SK-MEL-5 (cell line): ENCODE measurements at regions not wholly inside any gene's neighbourhood (a gene's known extent, or its start where the extent isn't known, plus 50 kb on each side); places are given as distances from the start of the nearest gene placed in this dataset.
"Not testable (repeated sequence)": the region's sequence is repeated elsewhere in the genome, so short reads cannot be mapped to it uniquely, and the experiment has no call there.

ENCODE experiments used
- DNase-seq: peaks from one replicate; pipeline ENCODE4 v3.0.0-alpha.2; 2016; ENCODE audit warnings: low read depth, low spot score
- in situ Hi-C: cut with HindIII; loops from 2 replicates; pipeline ENCODE4 v1.10.0; 2016; ENCODE audit warnings: low sequenced_read_pairs, high pct_unique_total_duplicates, low pct_unique_long_range_greater_than_20kb

GRCh38 chr4:181078196-181078595 lies 1165.0 kb upstream of the TENM3 start:
- no peak for DNase-seq
- in situ Hi-C loops: no loop called here

DNA sequence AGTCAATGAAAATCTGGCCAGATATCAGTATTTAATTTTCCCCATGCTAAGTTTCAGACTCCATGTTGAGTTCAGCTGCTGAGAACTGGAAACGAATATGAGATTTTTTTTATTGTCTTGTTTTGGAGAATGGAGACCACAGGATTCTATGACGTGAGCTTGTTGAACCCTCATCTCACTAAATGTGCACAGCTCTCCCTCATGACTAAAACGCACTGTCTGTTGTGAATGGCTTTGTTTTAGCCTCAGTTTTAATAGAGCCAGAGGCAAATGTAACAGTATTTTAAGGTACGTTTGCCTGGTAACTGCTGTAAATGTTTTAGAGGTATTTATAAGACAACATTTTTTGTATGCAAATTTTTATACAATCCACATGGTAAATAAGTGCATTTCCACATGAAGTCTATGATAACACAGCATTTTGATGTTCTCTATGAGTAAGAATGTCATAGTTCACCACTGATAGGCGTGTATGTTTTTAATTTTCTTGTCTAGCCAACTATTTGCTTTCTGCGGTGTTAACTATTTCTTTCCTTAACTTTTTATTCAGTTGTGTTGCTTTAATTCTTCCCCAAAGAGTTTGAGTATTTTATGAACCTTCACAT lies 1159.3 kb upstream of the TENM3 start:
- in situ Hi-C loops: no loop called here
- DNase-seq: peak; percentile 46

- no peak for DNase-seq
- in situ Hi-C loops: no loop called here
Measured at GRCh38 chr4:181085557-181085956, 1157.6 kb upstream of the TENM3 start.

GRCh38 chr4:181105487-181105886 lies 1137.7 kb upstream of the TENM3 start:
- in situ Hi-C loops: no loop called here
- no peak for DNase-seq

DNA sequence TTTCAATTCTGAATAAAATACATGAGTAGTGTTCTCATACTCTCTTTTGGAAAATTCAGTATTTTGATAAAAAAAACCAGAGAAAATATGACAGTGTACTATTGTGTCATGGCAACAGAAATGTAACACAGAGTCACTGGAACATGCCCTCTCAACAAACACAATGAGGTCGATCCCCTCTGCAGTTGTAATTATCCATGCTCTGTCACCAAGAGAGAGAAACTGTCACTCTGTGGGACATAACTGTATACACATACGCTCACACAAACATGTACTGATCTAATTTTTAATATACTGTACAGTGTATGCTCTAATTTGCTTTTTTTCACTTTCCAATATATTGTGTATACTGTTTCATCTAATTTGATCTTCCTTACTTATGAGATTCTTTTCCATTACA lies 1136.8 kb upstream of the TENM3 start:
- in situ Hi-C loops: no loop called here
- no peak for DNase-seq

DNA sequence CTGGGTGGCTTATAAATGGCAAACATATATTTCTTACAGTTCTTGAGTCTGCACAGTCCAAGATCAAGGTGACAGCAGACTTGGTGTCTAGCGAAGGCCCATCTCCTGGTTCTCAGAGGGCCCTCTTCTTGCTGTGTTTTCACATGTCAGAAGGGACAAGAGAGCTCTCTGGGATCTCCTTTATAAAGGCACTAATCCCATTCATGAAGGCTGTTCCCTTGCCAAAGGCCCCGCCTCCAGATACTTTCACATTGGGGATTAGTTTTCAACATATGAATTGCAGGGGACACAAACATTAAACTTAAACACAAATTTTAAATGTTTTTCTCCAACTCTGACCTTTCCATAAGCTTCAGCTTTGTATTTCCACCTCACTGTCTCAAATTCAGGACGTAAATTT lies 1135.0 kb upstream of the TENM3 start:
- DNase-seq: no peak
- in situ Hi-C loops: no loop called here

DNA sequence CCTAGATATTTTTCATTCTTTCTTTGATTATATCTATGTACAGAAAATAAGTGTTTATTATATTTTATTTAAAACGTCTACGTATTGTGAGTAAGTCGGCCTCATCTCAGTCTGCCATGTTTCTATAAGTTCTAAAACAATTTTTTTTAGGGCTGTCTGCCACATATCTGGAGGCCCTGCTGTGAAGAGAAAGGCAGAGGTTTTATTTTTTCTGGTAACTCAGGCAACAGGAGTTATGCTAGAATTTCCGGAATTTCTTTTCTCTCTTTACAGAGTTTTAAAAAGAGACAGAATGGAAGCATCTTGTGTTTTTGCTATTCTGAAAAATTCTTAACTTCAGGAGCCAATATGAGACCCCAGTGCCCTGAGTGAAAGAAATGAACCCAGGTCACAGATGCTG lies 1124.0 kb upstream of the TENM3 start:
- in situ Hi-C loops: no loop called here
- DNase-seq: no peak

DNA sequence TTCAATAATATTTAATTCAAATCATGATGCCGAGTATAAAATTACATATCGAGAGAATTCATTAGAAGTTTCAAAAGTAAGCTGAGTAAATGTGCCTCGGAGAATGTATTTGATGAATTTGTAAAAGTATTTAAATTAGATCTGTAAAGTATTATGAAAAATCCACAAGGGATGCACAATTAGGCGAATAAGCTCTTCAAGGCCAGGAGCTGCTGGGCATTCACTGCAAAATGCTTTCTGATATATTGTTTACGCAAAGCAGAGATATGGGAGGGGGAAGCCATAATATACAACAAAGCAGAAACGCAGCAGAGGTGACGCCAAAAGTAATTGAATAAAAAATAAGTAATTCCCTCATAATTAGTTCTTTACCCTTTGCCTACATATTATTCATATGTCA lies 1121.5 kb upstream of the TENM3 start:
- DNase-seq: no peak
- in situ Hi-C loops: no loop called here

DNA sequence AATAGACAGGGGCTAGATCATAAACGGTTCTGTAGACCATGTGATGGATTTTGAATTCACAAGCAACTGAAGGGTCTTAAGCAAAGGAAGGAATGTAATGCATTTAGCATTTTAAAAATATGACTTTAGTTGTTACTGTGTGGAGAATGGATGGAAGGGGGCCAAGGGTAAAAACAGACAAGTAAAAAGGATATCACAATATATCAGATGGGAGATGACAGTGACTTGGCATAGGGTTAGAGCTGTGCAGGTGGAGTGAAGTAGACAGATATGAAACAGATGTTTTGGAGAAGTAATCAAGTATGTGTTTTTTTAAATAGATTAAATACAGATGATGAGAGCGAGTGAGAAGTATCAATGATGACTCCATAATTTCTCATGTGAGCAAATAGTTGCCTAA lies 1116.0 kb upstream of the TENM3 start:
- no peak for DNase-seq
- in situ Hi-C loops: no loop called here

DNA sequence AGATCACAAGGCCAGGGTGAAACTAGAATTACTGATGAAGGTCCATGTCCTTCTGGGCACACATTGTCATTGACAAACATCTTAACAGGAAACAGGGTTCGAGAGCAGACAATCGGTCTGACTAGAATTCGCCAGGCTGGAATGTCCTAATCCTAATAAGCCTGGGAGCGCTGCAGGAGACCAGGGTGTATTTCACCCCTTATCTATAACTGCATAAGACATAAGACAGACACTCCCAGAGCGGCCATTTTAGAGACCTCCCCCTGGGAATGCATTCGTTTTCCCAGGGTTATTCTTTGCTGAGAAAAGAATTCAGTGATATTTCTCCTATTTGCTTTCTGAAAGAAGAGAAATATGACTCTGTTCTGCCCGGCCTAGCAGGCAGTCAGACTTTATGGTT lies 1112.9 kb upstream of the TENM3 start:
- in situ Hi-C loops, DNase-seq: not testable (repeated sequence)

DNA sequence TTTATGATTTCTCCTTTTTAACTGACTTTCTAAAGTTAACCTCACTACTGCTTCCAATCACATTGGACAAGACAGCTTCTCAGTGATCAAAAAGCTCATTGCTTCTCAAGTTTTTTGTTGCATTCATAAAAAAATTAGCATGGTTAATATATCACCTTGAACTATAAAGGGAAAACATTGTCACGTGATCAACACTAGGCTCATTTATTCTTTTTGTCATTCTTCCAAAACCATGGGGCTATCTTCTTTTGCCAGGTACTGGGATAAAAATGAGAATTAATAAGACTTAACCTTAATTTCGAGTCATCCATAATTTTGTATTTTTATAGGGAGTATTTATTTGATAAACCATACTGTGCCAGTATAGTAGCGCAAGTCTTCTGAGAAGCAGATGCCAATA lies 1105.9 kb upstream of the TENM3 start:
- in situ Hi-C loops: no loop called here
- no peak for DNase-seq

- DNase-seq: no peak
- in situ Hi-C loops: no loop called here
Measured at GRCh38 chr4:181138116-181138515, 1105.1 kb upstream of the TENM3 start.

DNA sequence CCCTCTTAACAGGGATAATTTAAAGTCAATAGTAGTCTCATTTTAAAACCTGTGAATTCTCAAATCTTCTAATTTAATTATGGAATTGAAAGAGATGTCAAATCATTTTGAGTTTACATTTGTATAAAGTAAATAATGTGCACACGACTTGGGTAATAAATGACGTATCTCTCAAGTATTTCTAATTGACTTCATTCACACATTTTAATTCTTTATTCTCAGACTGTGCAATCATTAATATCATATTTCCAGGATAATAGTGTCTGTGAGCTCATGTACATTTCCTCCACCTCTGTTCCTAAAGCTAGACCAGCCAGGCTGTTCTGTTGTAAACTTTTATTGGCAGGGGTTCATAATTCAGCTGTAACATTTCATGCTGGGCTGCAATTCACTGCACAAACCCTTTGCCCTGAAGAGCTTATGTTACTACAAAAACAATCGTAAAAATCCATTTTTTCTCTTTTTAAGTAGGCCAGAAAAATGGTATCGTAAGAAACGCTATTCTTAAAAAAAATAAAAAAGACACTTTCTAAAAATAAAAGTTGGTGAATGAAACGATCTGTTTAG lies 1103.1 kb upstream of the TENM3 start:
- no peak for DNase-seq
- in situ Hi-C loops: no loop called here

DNA sequence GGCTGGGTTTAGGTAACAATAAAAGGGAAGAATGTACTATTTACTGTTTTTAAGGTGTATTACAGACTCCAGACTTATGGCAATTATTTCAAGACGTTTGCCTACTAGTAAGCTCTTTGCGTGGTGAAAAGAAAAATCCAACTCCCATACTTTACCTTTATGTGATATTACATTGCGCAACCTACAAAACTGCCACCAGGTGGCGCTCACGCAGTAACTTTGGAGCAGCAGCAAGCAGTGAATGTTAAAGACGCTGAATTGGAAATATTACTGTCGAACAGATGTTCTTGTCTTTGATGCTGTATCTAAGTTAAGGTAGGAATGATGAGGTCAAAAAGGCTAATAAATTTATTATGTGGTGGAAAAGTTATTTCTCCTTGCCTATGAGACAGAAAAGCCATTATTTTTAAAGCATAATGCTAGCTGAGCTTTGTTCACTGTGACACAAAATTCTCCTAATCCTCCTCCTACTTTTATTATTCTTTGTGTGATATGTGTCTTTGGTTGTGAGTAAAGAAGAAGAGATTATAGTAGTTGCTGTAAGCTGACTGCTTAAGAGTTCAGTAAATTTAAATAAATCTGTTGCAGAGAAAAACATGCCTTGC lies 1099.8 kb upstream of the TENM3 start:
- in situ Hi-C loops: no loop called here
- DNase-seq: peak; percentile 80

DNA sequence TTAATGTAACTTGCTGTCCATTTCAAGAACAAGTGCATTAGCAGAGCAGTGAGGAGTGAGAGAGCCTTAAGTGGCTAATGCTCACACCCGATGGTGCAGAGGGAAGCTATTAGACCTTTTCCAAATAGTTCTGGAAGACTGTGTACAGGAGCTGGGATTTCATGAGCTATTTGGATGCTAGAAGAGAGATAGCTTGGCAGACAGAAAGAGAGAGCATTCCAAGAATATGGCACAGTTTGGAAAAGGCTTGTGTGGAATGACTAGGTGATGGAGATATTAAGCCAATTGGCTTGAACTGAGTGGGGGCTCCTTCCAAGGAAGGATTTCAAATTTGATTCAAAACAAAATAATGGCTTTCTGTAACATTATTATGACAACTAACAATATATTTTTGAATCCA lies 1097.2 kb upstream of the TENM3 start:
- in situ Hi-C loops: no loop called here
- no peak for DNase-seq

DNA sequence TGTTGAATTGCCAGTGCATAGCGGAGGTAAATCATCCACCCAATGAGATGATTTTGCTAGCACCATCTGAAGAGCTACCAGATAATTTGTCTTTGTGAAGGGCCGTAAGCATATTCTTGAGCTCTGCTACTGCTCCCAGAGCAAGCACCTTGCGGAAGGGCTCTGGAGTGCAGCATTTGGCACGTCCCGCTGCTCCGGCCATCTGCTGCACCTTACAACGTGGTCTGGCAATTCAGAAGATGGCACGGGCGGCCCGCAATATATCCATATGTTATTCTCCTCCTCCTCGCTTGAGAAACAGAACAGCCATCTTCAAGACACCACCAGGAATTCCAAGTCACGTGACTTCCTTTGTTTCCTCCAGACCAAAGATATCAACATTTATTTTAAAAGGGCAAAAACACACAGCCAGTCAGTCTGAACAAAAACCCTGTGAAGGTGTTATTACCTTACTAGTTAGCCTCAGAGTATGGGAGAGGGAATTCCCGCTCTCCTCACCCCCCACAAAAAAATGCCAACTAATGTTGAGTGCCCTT lies 1095.7 kb upstream of the TENM3 start:
- DNase-seq: no peak
- in situ Hi-C loops: no loop called here

- DNase-seq: no peak
- in situ Hi-C loops: no loop called here
Measured at GRCh38 chr4:181148470-181148869, 1094.7 kb upstream of the TENM3 start.

DNA sequence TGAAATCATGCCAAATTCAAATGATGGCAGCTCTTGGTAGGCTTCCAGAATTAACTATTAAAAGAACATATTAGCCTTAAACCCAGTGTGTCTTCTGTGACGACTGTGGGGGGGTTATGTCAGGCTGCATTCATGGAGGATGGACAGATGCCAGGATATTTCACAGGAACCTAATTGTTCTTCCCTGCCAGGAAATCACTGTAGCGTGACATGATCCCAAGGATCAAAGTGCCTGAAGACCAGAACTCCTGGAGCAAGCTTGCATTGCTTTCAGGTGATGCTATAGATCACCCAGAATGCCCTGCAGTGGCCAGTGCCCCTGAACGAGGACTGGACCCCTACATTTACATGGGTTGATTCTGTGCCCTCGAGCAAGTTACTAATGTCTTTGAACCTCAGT lies 1093.0 kb upstream of the TENM3 start:
- DNase-seq: peak; percentile 70
- in situ Hi-C loops: no loop called here

DNA sequence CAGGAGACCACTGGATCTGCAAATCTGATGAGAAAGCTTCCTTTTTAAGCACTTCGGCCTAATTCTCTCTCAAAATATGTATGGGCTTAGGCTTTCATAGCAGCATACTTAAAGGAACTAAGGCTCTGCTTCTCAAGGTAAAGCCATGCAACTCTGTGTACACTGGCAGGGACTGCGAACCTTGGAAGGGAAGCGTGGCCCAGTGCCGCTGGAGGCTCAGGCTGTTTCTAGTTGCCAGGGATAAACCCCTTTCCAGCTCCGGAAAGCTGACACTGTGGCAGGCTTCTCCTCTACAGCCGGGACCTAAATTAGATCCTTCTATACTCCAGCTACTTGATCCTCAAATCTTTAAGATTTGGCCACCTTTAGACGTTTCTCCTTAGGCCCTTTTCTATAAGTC lies 1091.3 kb upstream of the TENM3 start:
- in situ Hi-C loops: no loop called here
- no peak for DNase-seq
